Duodenal mucosa (tissue), 2 donors: ENCODE measurements at regions not wholly inside any gene's neighbourhood (a gene's known extent, or its start where the extent isn't known, plus 50 kb on each side); places are given as distances from the start of the nearest gene placed in this dataset.
"Not testable (repeated sequence)": the region's sequence is repeated elsewhere in the genome, so short reads cannot be mapped to it uniquely, and the experiment has no call there.

ENCODE experiments used
- H3K27ac ChIP-seq: one replicate; pipeline ENCODE4 v1.7.0; 2013; ENCODE audit warnings: low read depth, low read length
- H3K27me3 ChIP-seq, 2 donors: one replicate each; pipeline ENCODE4 v1.7.0; 2013; ENCODE audit warnings: low read length in 2 of 2, control low read depth in 1 of 2; ENCODE audit not compliant: insufficient read depth in 2 of 2, control insufficient read depth in 1 of 2
- H3K36me3 ChIP-seq, 2 donors: one replicate each; pipeline ENCODE4 v1.7.0; 2013; ENCODE audit warnings: low read length in 2 of 2, control low read depth in 1 of 2; ENCODE audit not compliant: insufficient read depth in 2 of 2, control insufficient read depth in 1 of 2
- H3K4me1 ChIP-seq, 2 donors: one replicate each; pipeline ENCODE4 v1.7.0; 2013; ENCODE audit warnings: low read length in 2 of 2, control low read depth in 1 of 2; ENCODE audit not compliant: insufficient read depth in 2 of 2, control insufficient read depth in 1 of 2
- H3K4me3 ChIP-seq, 2 donors: one replicate each; pipeline ENCODE4 v1.7.0; 2013; ENCODE audit warnings: low read length in 2 of 2, low read depth in 1 of 2
- H3K9ac ChIP-seq, 2 donors: one replicate each; pipeline ENCODE4 v1.7.0; 2013; ENCODE audit warnings: low read length in 2 of 2, low read depth in 1 of 2
- H3K9me3 ChIP-seq, 2 donors: one replicate each; pipeline ENCODE4 v1.7.0; 2013; ENCODE audit warnings: low read length in 2 of 2, control low read depth in 1 of 2; ENCODE audit not compliant: control insufficient read depth in 1 of 2

- no peak overlapping the region for H3K9ac ChIP-seq
- no peaks in the 10 kb centered on the region for H3K36me3 ChIP-seq
- no peaks in the 10 kb centered on the region for H3K4me1 ChIP-seq
- H3K27me3 ChIP-seq, result no peaks in the 10 kb centered on the region
- no peak overlapping the region for H3K4me3 ChIP-seq
- H3K9me3 ChIP-seq, result no peaks in the 10 kb centered on the region
- no peak overlapping the region for H3K27ac ChIP-seq
Measured at GRCh38 chr6:71737953-71738352, 148.4 kb upstream of the RIMS1 start.

GRCh38 chr6:71745525-71745924 lies 140.8 kb upstream of the RIMS1 start:
- H3K4me3 ChIP-seq, result no peak overlapping the region
- H3K27me3 ChIP-seq, result no peaks in the 10 kb centered on the region
- H3K9me3 ChIP-seq, result no peaks in the 10 kb centered on the region
- H3K36me3 ChIP-seq, result no peaks in the 10 kb centered on the region
- no peak overlapping the region for H3K27ac ChIP-seq
- H3K4me1 ChIP-seq, result no peaks in the 10 kb centered on the region
- H3K9ac ChIP-seq, result no peak overlapping the region

- H3K36me3 ChIP-seq, result no peaks in the 10 kb centered on the region
- no peaks in the 10 kb centered on the region for H3K4me1 ChIP-seq
- H3K9ac ChIP-seq, result no peak overlapping the region
- no peak overlapping the region for H3K4me3 ChIP-seq
- no peaks in the 10 kb centered on the region for H3K9me3 ChIP-seq
- H3K27me3 ChIP-seq, result no peaks in the 10 kb centered on the region
- no peak overlapping the region for H3K27ac ChIP-seq
Measured at GRCh38 chr6:71766146-71766760, 120.1 kb upstream of the RIMS1 start.

- Histone ChIP-seq H3K9ac (no peak overlapping the region), H3K27ac (no peak overlapping the region), H3K36me3 (no peaks in the 10 kb centered on the region), H3K9me3 (no peaks in the 10 kb centered on the region), H3K4me3 (no peak overlapping the region), H3K27me3 (no peaks in the 10 kb centered on the region), H3K4me1 (no peaks in the 10 kb centered on the region)
Measured at GRCh38 chr6:71766796-71767195, 119.6 kb upstream of the RIMS1 start.

- Histone ChIP-seq H3K27me3 (no peaks in the 10 kb centered on the region), H3K9ac (no peak overlapping the region), H3K27ac (no peak overlapping the region), H3K9me3 (no peaks in the 10 kb centered on the region), H3K4me1 (no peaks in the 10 kb centered on the region), H3K36me3 (no peaks in the 10 kb centered on the region), H3K4me3 (no peak overlapping the region)
Measured at GRCh38 chr6:71768356-71768755, 118.0 kb upstream of the RIMS1 start.

- peaks cover 8 to 17% of the 10 kb centered on the region in 2 donors for H3K9me3 ChIP-seq
- H3K4me1 ChIP-seq, result no peaks in the 10 kb centered on the region
- no peaks in the 10 kb centered on the region for H3K36me3 ChIP-seq
- H3K27ac ChIP-seq, result no peak overlapping the region
- H3K9ac ChIP-seq, result no peak overlapping the region
- no peaks in the 10 kb centered on the region for H3K27me3 ChIP-seq
- no peak overlapping the region for H3K4me3 ChIP-seq
Measured at GRCh38 chr6:71808865-71809264, 77.5 kb upstream of the RIMS1 start.

GRCh38 chr6:71810880-71811279 lies 75.5 kb upstream of the RIMS1 start:
- no peak overlapping the region for H3K27ac ChIP-seq
- no peaks in the 10 kb centered on the region for H3K27me3 ChIP-seq
- peaks cover 8 to 17% of the 10 kb centered on the region in 2 donors for H3K9me3 ChIP-seq

GRCh38 chr6:71822625-71823024 lies 63.7 kb upstream of the RIMS1 start:
- Histone ChIP-seq H3K9me3 (peaks cover 0 to 2% of the 10 kb centered on the region in 2 donors), H3K27ac (no peak overlapping the region), H3K4me3 (no peak overlapping the region), H3K27me3 (no peaks in the 10 kb centered on the region), H3K4me1 (no peaks in the 10 kb centered on the region), H3K9ac (no peak overlapping the region), H3K36me3 (no peaks in the 10 kb centered on the region)

More at GRCh38 chr6:71810880-71811279, 75.5 kb upstream of the RIMS1 start:
- H3K9ac ChIP-seq, result no peak overlapping the region
- no peak overlapping the region for H3K4me3 ChIP-seq
- H3K4me1 ChIP-seq, result no peaks in the 10 kb centered on the region
- no peaks in the 10 kb centered on the region for H3K36me3 ChIP-seq

GRCh38 chr6:71832110-71832764 lies 54.1 kb upstream of the RIMS1 start:
- H3K9me3 ChIP-seq, H3K36me3 ChIP-seq, H3K4me3 ChIP-seq, H3K27ac ChIP-seq, H3K9ac ChIP-seq, H3K4me1 ChIP-seq, H3K27me3 ChIP-seq: not testable (repeated sequence)
